ENCODE measurements at regions not wholly inside any gene's neighbourhood (a gene's known extent, or its start where the extent isn't known, plus 50 kb on each side); places are given as distances from the start of the nearest gene placed in this dataset.
A peak's percentile ranks its signal among the peaks of the same experiment; 100 is the strongest.

- no peak for TF ChIP-seq EZH2 (IDR thresholded peaks at IDR 0.05; ENCODE audit: borderline replicate concordance, low read depth, low read length, poor library complexity, severe bottlenecking)
- TF ChIP-seq CTCF (conservative IDR thresholded peaks at IDR 0.05; ENCODE audit: low read depth, low read length) = peak; percentile 73
Observed at GRCh38 chr20:52313341-52313963, 121.9 kb upstream of the ZFP64 start.
